Suppressor macrophage (primary cell): ENCODE measurements at regions not wholly inside any gene's neighbourhood (a gene's known extent, or its start where the extent isn't known, plus 50 kb on each side); places are given as distances from the start of the nearest gene placed in this dataset.
A peak's percentile ranks its signal among the peaks of the same experiment; 100 is the strongest.
"Not testable (repeated sequence)": the region's sequence is repeated elsewhere in the genome, so short reads cannot be mapped to it uniquely, and the experiment has no call there.

Source experiments
- DNase-seq, 4 experiments: peaks; one replicate each; pipeline ENCODE4 v3.0.0-alpha.2; 2020 to 2022

- DNase-seq: no peak
These were observed 122.7 kb upstream of the C1GALT1C1 start for GRCh38 chrX:120752431-120753082.

GRCh38 chrX:120751683-120752082 is 121.8 kb upstream of the C1GALT1C1 start:
- no peak for DNase-seq

- DNase-seq: no peak
These were observed 120.5 kb upstream of the C1GALT1C1 start for GRCh38 chrX:120750381-120750780.

- DNase-seq: peak in 1 of 4 experiments; percentile 3
These were observed 119.4 kb upstream of the C1GALT1C1 start for GRCh38 chrX:120749141-120749846.

- no peak for DNase-seq
These were observed 116.3 kb upstream of the C1GALT1C1 start for GRCh38 chrX:120746153-120746552.

- no peak for DNase-seq
These were observed 113.3 kb upstream of the C1GALT1C1 start for GRCh38 chrX:120742946-120743665.

GRCh38 chrX:120741452-120741851 is 111.6 kb upstream of the C1GALT1C1 start:
- DNase-seq: no peak

- no peak for DNase-seq
These were observed 110.2 kb upstream of the C1GALT1C1 start for GRCh38 chrX:120740072-120740471.

GRCh38 chrX:120739300-120739699 is 109.4 kb upstream of the C1GALT1C1 start:
- DNase-seq: no peak

GRCh38 chrX:120736989-120737388 is 107.1 kb upstream of the C1GALT1C1 start:
- no peak for DNase-seq

GRCh38 chrX:120735966-120736365 is 106.1 kb upstream of the C1GALT1C1 start:
- no peak for DNase-seq

- DNase-seq: no peak
These were observed 103.0 kb upstream of the C1GALT1C1 start for GRCh38 chrX:120732879-120733278.

GRCh38 chrX:120732461-120732860 is 102.6 kb upstream of the C1GALT1C1 start:
- DNase-seq: no peak

GRCh38 chrX:120731386-120731785 is 101.5 kb upstream of the C1GALT1C1 start:
- DNase-seq: no peak

- DNase-seq: not testable (repeated sequence)
These were observed 99.8 kb upstream of the C1GALT1C1 start for GRCh38 chrX:120729506-120730255.

- DNase-seq: no peak
These were observed 98.1 kb upstream of the C1GALT1C1 start for GRCh38 chrX:120727911-120728310.

- DNase-seq: no peak
These were observed 97.6 kb upstream of the C1GALT1C1 start for GRCh38 chrX:120727452-120727851.

- DNase-seq: peak in 2 of 4 experiments; percentile 3 to 14
These were observed 96.4 kb upstream of the C1GALT1C1 start for GRCh38 chrX:120726294-120726693.

- DNase-seq: no peak
These were observed 96.0 kb upstream of the C1GALT1C1 start for GRCh38 chrX:120725874-120726273.

GRCh38 chrX:120719622-120720021 is 89.8 kb upstream of the C1GALT1C1 start:
- DNase-seq: no peak

- DNase-seq: no peak
These were observed 89.1 kb upstream of the C1GALT1C1 start for GRCh38 chrX:120718969-120719368.

- not testable (repeated sequence) for DNase-seq
These were observed 72.5 kb upstream of the C1GALT1C1 start for GRCh38 chrX:120702337-120702736.

GRCh38 chrX:120697053-120697452 is 67.2 kb upstream of the C1GALT1C1 start:
- DNase-seq: peak in 1 of 4 experiments; percentile 1
